Cardiac fibroblast (primary cell): ENCODE measurements at regions not wholly inside any gene's neighbourhood (a gene's known extent, or its start where the extent isn't known, plus 50 kb on each side); places are given as distances from the start of the nearest gene placed in this dataset.
"Not testable (repeated sequence)": the region's sequence is repeated elsewhere in the genome, so short reads cannot be mapped to it uniquely, and the experiment has no call there.

Experiments used
- DNase-seq, 2 donors: peaks; one replicate each; pipeline versions ENCODE4 v3.0.0 to v3.0.0-alpha.2; 2010; ENCODE audit warnings: low read depth in 2 of 2
- H3K4me3 ChIP-seq, 2 donors: replicated peaks in 1 of 2; 1 replicate in 1 of 2; 2 replicates in 1 of 2; pipeline ENCODE4 v1.5.1; 2011; ENCODE audit warnings: low read depth in 2 of 2, low read length in 2 of 2, mild to moderate bottlenecking in 2 of 2, moderate library complexity in 1 of 2
- TF ChIP-seq, protein P1 (sequence below): IDR thresholded peaks from one replicate; pipeline ENCODE4 v1.5.1; 2011; ENCODE audit warnings: low read depth, mild to moderate bottlenecking, low read length, inconsistent platforms

DNA sequence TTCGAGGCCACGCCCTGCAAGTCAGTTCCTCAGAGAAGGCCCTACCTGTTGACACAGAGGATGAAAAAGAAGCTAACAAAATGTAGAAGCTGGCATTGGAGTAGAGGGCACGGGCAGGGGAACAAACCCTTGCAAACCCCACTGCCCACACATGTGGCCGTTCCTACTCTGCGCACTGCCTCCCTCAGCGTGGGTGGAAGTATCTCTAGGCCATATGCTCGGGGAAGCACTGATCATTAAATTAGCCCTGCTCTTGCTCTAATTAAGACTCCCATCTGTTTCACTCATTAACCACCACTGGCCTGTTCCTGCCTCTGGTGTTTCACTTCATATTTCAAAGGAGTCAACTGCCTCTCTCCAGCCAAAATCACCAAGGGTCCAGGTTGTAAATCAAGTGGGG is 201.2 kb upstream of the SFSWAP start:
- TF ChIP-seq, protein P1, sequence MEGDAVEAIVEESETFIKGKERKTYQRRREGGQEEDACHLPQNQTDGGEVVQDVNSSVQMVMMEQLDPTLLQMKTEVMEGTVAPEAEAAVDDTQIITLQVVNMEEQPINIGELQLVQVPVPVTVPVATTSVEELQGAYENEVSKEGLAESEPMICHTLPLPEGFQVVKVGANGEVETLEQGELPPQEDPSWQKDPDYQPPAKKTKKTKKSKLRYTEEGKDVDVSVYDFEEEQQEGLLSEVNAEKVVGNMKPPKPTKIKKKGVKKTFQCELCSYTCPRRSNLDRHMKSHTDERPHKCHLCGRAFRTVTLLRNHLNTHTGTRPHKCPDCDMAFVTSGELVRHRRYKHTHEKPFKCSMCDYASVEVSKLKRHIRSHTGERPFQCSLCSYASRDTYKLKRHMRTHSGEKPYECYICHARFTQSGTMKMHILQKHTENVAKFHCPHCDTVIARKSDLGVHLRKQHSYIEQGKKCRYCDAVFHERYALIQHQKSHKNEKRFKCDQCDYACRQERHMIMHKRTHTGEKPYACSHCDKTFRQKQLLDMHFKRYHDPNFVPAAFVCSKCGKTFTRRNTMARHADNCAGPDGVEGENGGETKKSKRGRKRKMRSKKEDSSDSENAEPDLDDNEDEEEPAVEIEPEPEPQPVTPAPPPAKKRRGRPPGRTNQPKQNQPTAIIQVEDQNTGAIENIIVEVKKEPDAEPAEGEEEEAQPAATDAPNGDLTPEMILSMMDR: no peak

DNA sequence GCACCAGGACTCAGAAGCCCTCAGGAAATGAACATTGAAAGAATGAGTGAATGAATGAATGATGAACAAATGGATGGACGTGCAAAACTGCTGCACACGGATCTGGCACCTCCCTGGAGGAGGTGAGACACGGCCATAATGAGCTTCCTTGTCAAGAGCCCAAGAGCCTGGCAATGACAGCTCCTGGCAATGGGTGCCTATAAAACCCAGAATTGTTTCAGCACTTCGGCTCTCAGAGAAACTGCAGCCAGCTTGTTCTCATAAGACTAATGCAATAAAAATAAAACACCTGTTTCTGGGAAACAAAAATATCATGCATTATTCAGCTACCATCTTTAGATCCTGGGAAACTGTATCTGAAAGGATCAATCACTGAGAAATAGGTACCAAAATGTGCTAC is 200.5 kb upstream of the SFSWAP start:
- no peak overlapping the region for H3K4me3 ChIP-seq
- DNase-seq: no peak
- TF ChIP-seq, protein P1: no peak

More for the DNA sequence above, 201.2 kb upstream of the SFSWAP start:
- no peak overlapping the region for H3K4me3 ChIP-seq
- no peak for DNase-seq

DNA sequence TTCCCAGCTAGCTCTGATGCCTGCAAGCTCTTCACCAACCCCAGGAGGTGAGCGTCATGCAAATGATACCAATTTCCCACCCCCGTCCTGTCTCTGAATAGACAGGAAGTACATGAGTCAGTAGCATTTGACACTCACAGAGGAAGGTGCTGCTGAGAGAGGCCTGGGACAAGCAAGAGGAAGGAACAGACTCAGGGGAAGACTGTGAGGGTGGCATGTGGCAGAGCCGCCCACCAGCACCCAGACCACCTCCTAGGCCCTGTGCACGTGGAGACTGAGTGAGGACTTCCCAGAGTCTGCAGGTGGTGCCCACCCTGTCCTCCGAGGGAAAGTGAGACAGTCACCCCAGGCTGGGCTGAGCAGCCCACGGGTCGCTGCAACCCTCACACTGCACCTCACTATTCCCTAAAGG is 199.5 kb upstream of the SFSWAP start:
- TF ChIP-seq, protein P1: no peak
- H3K4me3 ChIP-seq: no peak overlapping the region
- DNase-seq: peak in 1 of 2 donors; percentile 1

DNA sequence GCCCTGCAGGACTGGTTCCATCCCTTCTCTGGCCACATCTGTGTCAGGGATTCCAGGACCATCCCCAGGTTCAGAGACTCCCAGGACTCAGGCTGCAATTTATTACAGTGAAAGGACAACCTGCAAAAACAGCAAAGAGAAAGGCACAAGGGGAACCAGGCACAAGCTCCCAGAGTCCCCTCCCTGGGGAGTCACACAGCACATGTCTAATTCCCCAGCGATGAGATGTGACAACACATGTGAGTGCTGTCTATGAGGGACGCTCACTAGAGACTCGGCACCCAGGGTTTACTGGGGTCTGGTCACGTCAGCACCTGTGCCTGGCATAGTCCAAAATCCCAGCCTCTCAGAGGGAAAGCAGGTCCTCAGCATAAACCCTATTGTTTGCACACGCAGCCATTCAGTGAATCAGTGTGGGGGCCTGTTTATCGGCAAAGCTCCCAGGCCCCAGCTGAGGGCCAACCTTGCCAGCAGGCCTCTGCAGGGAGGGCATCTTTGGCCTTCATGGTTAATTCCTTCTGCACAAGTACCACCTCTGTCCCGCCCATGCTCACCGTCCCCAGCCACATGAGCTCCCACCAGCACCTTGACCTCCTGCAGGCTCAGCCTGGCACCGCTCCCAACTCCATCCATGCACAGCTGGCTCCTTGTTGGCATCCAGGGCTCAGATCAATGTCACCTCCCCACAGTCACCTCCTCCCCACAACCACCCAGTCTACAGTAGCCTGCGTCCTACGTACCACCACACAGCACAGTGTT is 198.9 kb upstream of the SFSWAP start:
- TF ChIP-seq, protein P1: no peak
- no peak overlapping the region for H3K4me3 ChIP-seq
- no peak for DNase-seq

DNA sequence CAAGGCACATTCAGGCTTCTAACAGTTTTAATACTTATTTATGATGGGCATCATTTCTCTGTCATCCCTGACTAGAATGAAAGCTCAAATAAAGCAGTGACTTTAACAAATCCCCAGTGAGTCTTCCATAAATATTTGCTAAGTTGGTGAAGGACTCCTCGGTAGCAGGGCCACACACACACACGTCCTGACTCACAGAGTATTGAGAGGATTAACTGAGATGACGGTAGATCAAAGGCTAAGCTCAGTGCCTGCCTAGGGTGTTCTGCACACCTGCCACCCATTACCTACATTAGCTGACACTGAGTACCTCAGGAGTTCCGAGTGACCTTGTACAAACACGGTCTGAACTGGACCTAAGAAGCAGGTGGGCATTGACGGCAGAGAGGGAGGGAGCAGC is 197.3 kb upstream of the SFSWAP start:
- no peak for DNase-seq
- TF ChIP-seq, protein P1: no peak
- H3K4me3 ChIP-seq: no peak overlapping the region

DNA sequence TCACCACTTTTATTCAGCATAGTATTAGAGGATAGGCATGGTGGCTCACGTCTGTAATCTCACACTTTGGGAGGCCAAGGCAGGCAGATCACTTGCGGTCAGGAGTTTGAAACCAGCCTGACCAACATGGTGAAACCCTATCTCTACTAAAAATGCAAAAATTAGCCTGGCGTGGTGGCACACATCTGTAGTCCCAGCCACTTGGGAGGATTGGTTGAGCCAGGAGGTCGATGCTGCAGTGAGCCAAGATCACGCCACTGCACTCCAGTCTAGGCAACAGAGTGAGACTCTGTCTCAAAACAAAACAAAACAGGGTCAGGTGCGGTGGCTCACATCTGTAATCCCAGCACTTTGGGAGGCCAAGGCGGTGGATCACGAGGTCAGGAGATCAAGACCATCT is 190.3 kb upstream of the SFSWAP start:
- DNase-seq, H3K4me3 ChIP-seq: not testable (repeated sequence)

DNA sequence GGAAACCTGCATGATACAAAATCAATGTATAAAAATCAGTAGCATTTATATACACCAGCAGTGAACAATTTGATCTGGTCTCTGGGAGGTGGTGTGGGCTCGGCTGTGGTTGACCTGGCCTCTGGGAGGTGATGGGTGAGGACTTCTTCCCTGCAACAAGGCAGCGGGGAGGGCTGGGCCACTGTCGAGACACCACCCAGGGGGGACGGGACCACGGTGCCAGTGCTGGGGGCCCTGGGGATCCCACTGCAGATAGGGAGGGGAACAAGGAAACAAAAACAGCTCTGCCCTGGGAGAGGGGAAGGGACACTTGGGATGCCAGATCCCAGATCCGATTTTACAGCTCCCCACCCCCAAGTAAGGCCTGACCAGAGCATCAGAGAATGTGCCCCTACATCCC is 189.6 kb upstream of the SFSWAP start:
- H3K4me3 ChIP-seq: no peak overlapping the region
- DNase-seq: no peak
- TF ChIP-seq, protein P1: no peak
